Esophagus squamous epithelium (tissue), 5 donors: ENCODE measurements at regions not wholly inside any gene's neighbourhood (a gene's known extent, or its start where the extent isn't known, plus 50 kb on each side); places are given as distances from the start of the nearest gene placed in this dataset.
A peak's percentile ranks its signal among the peaks of the same experiment; 100 is the strongest.

Experiments used
- DNase-seq: peaks from one replicate; lab custom pipeline; 2025; lab: John Stamatoyannopoulos, UW
- H3K27ac ChIP-seq, 4 donors: fragments of 200-600 bp; sonication (generic); one replicate each; pipeline ENCODE4 v1.5.1; 2016 to 2019; ENCODE audit warnings: mild to moderate bottlenecking in 1 of 4
- H3K27me3 ChIP-seq, 4 donors: fragments of 200-600 bp; sonication (generic); 1 replicate in 3 of 4; 2 replicates in 1 of 4; pipeline versions ENCODE4 v1.5.1 to v1.6.0; 2017 to 2021; ENCODE audit warnings: antibody characterized with exemption in 1 of 4
- H3K36me3 ChIP-seq, 3 donors: fragments of 200-600 bp; sonication (generic); one replicate each; pipeline ENCODE4 v1.5.1; 2016 to 2019
- H3K4me1 ChIP-seq, 3 donors: fragments of 200-600 bp; sonication (generic); one replicate each; pipeline ENCODE4 v1.5.1; 2017 to 2019
- H3K4me3 ChIP-seq, 4 donors: fragments of 200-600 bp; sonication (generic); 1 replicate in 3 of 4; 2 replicates in 1 of 4; pipeline ENCODE4 v1.5.1; 2016 to 2019; ENCODE audit warnings: mild to moderate bottlenecking in 2 of 4, moderate library complexity in 1 of 4
- H3K9me3 ChIP-seq, 3 donors: fragments of 200-600 bp; sonication (generic); one replicate each; pipeline ENCODE4 v1.5.1; 2016 to 2019
- POLR2A ChIP-seq, 4 donors: fragments of 450-650 bp; IDR thresholded peaks; one replicate each; pipeline ENCODE4 v1.6.1; 2017; ENCODE audit warnings: antibody characterized with exemption in 4 of 4, mild to moderate bottlenecking in 4 of 4, moderate library complexity in 3 of 4
- WGBS, 2 donors: methylation state at CpG; one replicate each; pipeline ENCODE4 v1.1.5; 2018; 5-methylcytosine and 5-hydroxymethylcytosine counted together
- intact Hi-C: fragments of 100-400 bp; cut with DNase I; formaldehyde crosslinking; loops from one replicate; pipeline ENCODE4 v1.15.0; 2022
- small RNA-seq, 4 donors: library from RNA; depleted of rRNA; stranded (forward); fragments of <200 nt; gene quantifications; one replicate each; pipeline ENCODE3, GENCODE V24; 2016
- TF ChIP-seq, protein P1 (sequence below), 6 experiments: fragments of 450-650 bp in 4 of 6; fragments of 200-600 bp in 2 of 6; sonication (generic) in 2 of 6; IDR thresholded peaks; one replicate each; pipeline ENCODE4 v1.5.1; 2016 to 2019; ENCODE audit warnings: antibody characterized with exemption in 6 of 6, mild to moderate bottlenecking in 4 of 6, moderate library complexity in 4 of 6
- donor health status: DM: yes; HTN: yes; CAD: no.

DNA sequence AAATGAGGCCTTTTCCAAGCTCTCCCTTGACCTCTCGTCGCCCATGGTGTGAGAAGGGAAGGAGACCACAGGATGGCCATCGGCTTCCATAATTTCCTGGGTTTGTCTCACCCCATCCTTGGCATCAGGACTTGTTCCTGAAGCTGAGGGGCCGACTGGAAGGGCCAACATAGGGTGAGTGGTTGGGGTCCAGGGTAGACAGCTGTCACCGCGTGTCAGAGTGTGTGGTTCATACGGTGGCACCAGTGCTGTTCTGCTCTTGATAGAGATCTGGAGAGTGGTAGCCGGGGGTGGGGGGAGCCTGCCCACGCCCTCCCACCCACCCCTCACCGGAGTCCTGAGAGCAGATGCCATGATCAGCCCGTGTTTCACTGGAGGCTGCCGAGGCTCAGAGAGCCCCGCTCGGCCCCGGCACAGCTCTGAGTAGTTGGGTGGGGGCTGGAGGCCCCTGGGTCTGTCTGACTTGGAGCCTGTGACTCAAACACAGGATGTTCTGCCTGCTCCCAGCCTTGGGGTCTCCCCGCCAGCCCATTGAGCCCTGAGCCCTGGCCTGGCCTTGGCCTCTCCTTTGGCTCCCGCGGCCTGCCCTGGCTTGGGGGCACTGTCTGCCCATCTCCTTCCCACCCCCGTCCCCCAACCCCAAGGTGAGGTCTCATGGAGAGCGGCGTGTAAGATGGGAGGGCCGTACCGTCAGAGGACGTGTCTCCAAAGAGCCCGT is 53.1 kb upstream of the IER5L start:
- 67 to 88% methylated on average over 3 to 7 of the region's 25 CpGs for WGBS, 2 donors
- peaks cover 0 to under 1% (median 0%) of the 10 kb centered on the region in 3 donors for H3K4me1 ChIP-seq
- no peak overlapping the region for H3K27ac ChIP-seq
- no peaks in the 10 kb centered on the region for H3K9me3 ChIP-seq
- TF ChIP-seq POLR2A (IDR thresholded peaks at IDR 0.05) = peak in 1 of 4 donors; percentile 4
- TF ChIP-seq, protein P1, sequence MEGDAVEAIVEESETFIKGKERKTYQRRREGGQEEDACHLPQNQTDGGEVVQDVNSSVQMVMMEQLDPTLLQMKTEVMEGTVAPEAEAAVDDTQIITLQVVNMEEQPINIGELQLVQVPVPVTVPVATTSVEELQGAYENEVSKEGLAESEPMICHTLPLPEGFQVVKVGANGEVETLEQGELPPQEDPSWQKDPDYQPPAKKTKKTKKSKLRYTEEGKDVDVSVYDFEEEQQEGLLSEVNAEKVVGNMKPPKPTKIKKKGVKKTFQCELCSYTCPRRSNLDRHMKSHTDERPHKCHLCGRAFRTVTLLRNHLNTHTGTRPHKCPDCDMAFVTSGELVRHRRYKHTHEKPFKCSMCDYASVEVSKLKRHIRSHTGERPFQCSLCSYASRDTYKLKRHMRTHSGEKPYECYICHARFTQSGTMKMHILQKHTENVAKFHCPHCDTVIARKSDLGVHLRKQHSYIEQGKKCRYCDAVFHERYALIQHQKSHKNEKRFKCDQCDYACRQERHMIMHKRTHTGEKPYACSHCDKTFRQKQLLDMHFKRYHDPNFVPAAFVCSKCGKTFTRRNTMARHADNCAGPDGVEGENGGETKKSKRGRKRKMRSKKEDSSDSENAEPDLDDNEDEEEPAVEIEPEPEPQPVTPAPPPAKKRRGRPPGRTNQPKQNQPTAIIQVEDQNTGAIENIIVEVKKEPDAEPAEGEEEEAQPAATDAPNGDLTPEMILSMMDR (IDR thresholded peaks at IDR 0.05) = no peak
- H3K36me3 ChIP-seq = no peaks in the 10 kb centered on the region
- no peak overlapping the region for H3K4me3 ChIP-seq
- DNase-seq = no peak
- H3K27me3 ChIP-seq = peaks cover 0 to 2% (median 0%) of the 10 kb centered on the region in 4 donors
- intact Hi-C loops = no loop called here

GRCh38 chr9:129230302-129230701 is 52.2 kb upstream of the IER5L start:
- no peak overlapping the region for H3K27ac ChIP-seq
- intact Hi-C loops = no loop called here
- WGBS, 2 donors = 50 to 87% methylated on average over 2 of the region's 2 CpGs
- TF ChIP-seq POLR2A (IDR thresholded peaks at IDR 0.05) = no peak
- no peak for DNase-seq
- H3K36me3 ChIP-seq = no peaks in the 10 kb centered on the region
- no peaks in the 10 kb centered on the region for H3K9me3 ChIP-seq
- H3K4me3 ChIP-seq = no peak overlapping the region
- H3K4me1 ChIP-seq = peaks cover 5 to 9% (median 6%) of the 10 kb centered on the region in 3 donors
- peaks cover 0 to 2% (median 0%) of the 10 kb centered on the region in 4 donors for H3K27me3 ChIP-seq

Small RNAs in the stretch of these regions (small RNA-seq; reads per million reads assigned to genes)
- gene AL353803.5 = 0 reads per million in 4 donors
- 0 reads per million in 4 donors for gene RN7SL159P
